Right hindlimb (tissue), 1 donor: ENCODE measurements at regions not wholly inside any gene's neighbourhood (a gene's known extent, or its start where the extent isn't known, plus 50 kb on each side); places are given as distances from the start of the nearest gene placed in this dataset.
"Not testable (repeated sequence)": the region's sequence is repeated elsewhere in the genome, so short reads cannot be mapped to it uniquely, and the experiment has no call there.

Source experiments
- DNase-seq: peaks from one replicate; pipeline ENCODE4 v3.0.0-alpha.2; 2018

- DNase-seq: no peak
These were observed 87.7 kb downstream of the UTP18 start for GRCh38 chr17:51347851-51348584.

DNA sequence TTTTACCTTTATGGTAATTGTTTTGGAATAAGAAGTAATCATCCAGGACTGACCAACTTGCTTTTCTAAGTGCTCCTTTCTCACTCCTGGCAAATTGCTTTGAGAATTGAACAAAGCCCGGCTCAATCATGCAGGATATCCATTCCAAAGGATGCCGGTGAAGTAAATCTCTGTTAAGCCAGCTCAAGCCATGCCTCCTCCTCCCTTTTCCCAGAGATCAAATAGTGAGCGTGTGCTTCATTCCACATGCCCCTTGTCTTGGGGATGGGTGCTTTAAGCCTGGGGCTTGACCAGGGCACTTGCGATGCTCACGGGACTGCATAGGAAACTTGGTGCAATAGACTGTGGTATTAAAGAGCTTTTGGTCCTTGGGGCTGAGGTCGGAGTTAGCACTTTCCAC lies 90.7 kb downstream of the UTP18 start:
- no peak for DNase-seq

GRCh38 chr17:51351890-51352289 lies 91.5 kb downstream of the UTP18 start:
- DNase-seq: peak; percentile 93

- no peak for DNase-seq
These were observed 92.5 kb downstream of the UTP18 start for GRCh38 chr17:51352798-51353197.

GRCh38 chr17:51353296-51353695 lies 93.0 kb downstream of the UTP18 start:
- no peak for DNase-seq

DNA sequence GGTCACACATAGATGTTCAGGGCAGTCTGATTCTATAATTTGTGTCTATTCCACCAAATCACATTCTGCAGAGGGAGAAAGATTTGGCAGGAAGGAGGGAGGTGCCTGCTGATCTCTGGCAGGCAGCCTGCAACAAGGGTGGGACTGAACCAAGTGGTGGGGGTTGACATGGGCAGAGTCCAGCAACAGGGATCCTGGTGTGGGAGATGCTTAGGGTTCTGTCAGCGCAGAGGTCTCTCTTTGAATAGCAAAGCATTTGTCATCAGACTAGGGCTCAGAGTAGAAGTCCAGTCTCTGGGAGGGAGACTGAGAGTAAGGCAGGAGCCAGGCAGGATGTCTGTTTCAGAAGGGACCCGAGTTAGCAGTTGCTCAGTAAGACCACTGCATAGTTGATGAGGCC lies 94.6 kb downstream of the UTP18 start:
- no peak for DNase-seq

DNA sequence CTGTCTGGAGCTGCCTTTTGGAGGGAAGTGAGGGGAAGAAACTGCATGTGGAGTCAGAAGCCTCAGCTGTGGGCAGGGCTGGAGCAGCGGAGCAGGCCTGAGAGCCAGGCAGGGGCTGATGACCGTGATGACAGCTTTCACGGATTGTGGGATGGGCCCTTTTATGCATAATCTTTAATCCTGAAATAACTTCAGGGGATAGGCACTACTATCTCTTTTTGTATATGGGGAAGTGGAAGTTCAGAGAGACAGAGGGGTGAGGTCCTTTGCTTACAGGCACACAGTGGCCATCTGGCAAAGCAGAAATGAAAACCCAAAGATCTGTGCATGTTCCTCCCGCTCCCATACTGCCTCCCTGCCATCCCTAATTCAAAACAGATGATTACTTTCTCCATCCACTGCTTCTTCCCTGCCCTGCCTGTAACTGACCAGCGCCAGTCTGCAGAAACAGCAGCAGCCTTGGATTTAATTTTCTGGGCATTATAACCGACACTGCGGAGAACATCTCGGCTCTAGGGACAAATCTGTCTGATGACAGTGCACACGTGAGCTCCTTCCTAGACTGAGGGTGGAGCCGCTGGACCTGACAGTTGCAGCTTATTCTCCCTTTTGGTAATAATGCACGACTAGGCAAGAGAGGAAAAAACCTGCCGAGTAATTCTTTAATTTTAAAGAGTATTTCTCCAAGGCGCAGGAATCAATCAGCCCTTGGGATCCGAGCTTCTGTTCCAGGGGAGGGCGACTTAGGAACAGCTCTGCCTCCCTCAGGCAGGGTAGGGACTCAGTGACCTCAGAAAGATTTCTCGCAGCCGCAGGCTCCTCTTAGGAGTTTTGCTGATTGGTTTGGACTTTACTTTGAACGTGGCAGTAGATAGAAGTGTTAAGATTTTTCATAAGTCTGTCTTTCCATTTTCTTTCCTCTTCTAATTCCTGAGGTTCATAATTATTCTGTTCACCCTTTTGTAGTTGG lies 95.4 kb downstream of the UTP18 start:
- peak; percentile 52 for DNase-seq

DNA sequence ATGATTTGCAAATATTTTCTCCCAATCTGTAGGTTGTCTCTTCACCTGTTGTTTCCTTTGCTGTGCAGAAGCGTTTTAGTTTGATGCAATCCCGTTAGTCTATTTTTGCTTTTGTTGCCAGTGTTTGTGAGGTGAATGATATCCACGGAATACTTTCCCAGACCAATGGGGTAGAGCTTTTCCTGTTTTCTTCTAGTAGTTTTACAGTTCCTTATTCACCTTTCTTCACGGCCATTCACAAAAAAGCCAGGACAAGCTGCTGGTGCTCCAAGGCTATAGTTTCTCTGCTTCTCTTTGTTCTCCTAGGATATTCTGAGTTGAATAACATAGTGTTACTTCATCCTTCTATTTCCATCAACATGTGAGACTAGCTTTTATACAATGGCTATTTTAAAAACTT lies 98.7 kb downstream of the UTP18 start:
- DNase-seq: no peak

GRCh38 chr17:51362811-51363585 lies 102.7 kb downstream of the UTP18 start:
- peak; percentile 47 for DNase-seq

GRCh38 chr17:51365090-51365489 lies 104.7 kb downstream of the UTP18 start:
- DNase-seq: no peak

- DNase-seq: no peak
These were observed 106.5 kb downstream of the UTP18 start for GRCh38 chr17:51366866-51367265.

GRCh38 chr17:51367836-51368235 lies 107.5 kb downstream of the UTP18 start:
- not testable (repeated sequence) for DNase-seq

GRCh38 chr17:51371732-51372151 lies 111.4 kb downstream of the UTP18 start:
- DNase-seq: peak; percentile 77

- DNase-seq: peak; percentile 35
These were observed 112.1 kb downstream of the UTP18 start for GRCh38 chr17:51372345-51373004.

DNA sequence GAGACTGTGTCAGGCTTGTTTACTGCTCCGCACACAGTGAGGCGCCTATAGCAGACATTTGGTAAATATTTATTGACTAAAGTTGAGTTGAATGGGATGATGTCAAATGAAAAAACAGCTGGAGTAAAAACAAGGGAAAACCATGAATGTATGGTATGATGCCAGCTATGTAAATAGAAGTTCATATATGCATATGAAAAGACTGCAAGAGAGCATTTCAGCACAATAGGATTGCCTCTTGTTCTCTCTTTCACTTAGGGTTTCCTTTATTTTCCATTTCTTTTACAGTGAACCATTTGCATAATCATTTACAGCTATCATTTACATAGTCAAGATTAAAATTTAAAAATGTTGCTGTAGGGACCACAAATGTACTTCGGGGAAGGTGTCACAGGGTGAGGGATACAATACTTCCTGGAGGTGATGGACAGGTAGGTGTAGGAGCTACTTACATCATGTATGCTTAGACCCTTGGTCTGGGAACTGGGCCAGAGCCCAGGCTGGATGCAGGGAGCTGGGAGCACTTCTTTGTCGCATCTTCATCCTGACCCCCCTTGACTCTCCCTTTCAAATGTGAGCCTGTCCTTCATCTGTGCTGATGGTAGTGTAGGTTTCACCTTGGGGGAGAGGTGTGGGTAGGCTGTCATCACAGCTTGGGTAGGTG lies 113.3 kb downstream of the UTP18 start:
- no peak for DNase-seq

GRCh38 chr17:51374209-51374608 lies 113.9 kb downstream of the UTP18 start:
- DNase-seq: no peak

GRCh38 chr17:51375771-51376170 lies 115.4 kb downstream of the UTP18 start:
- no peak for DNase-seq

- no peak for DNase-seq
These were observed 116.4 kb downstream of the UTP18 start for GRCh38 chr17:51376739-51377138.

DNA sequence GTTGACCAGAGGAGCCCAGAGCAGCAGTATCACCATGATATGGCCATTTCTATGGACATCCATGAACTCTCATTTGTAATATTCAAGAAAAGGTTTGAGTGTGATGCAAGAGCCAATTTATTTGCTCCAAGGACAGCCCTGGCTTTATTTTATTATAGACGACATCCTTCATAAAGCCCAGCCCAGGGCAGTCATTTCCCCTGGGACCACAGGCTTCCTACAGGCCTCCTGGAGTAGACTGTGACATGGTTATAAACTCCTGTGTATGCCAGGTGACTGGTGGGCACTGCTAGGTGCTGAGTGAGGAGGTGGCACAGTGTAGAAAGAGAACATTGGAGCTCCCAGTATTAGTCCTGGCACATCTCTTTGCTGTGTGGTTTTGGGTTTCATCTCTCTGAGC lies 120.9 kb downstream of the UTP18 start:
- DNase-seq: no peak

DNA sequence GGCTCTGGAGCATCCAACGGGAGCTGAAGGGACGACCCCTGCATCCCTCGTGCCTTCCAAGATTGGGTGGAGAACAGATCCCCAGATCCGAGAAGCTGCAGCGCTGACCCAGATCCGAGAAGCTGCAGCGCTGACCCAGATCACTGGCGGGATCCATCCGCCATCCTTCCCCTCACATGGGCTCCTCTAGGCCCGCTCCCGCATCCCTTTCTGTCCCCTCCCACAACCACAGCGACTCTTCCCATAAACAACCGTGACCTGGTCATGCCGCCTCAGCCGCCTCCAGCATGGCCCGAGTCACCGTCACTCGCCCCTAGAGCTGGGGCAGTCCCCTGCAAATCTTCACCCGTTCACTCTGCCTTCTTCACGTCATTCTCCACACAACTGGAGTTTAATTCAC lies 124.9 kb downstream of the UTP18 start:
- DNase-seq: no peak

DNA sequence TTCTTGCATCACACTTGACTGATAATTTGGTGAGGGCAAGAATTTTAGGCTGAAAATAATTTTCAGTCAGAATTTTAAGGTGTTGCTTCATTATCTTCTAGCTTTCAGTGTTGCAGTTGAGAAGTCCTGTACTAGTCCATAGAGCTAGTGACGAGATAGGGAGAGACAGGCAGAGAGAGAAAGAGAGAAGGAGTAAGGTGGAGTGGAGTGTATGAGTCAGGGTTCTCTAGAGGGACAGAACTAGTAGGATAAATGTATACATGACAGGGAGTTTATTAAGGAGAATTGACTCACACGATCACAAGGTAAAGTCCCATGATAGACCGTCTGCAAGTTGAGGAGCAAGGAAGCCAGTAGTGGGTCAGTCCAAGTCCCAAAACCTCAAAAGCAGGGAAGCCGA lies 127.2 kb downstream of the UTP18 start:
- no peak for DNase-seq

DNA sequence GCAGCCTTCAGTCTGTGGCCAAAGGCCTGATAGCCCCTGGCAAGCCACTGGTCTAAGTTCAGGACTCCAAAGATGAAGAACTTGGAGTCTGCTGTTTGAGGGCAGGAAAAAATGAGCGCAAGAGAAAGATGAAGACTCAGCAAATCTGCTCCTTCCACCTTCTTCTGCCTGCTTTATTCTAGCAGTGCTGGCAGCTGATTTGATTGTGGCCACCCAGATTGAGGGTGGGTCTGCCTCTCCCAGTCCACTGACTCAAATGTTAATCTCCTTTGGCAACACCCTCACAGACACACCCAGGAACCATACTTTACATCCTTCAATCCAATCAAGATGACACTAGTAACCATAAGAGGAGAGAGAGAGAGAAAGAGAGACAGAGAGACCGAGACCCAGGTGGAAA lies 127.6 kb downstream of the UTP18 start:
- DNase-seq: no peak
